ENCODE measurements at regions not wholly inside any gene's neighbourhood (a gene's known extent, or its start where the extent isn't known, plus 50 kb on each side); places are given as distances from the start of the nearest gene placed in this dataset.

GRCh38 chr10:30763918-30764317 lies 134.4 kb upstream of the LYZL2 start:
- peak; percentile 77 for ATAC-seq

DNA sequence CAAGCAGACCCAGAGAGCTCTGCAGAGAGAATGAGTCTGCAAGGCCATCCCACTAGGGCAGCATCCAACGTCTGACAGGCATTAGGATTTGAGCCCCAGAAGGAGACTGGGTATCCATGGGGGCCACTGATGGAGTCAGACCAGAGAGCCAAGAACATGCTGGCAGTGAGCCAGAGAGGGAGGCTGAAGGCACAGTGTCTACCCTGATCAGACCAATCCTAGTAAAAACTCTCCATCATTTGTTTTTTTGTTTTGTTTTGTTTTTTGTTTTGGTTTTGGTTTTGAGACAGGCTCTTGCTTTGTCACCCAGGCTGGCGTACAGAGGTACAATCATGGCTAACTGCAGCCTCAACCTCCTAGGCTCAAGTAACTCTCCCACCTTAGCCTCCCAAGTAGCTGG lies 133.1 kb upstream of the LYZL2 start:
- intact Hi-C loops (cut with DNase I): no loop called here
- Histone ChIP-seq H3K27me3 (no peaks in the 10 kb centered on the region), H3K27ac (no peak overlapping the region), H3K9me3 (no peaks in the 10 kb centered on the region), H3K36me3 (no peaks in the 10 kb centered on the region), H3K4me1 (no peaks in the 10 kb centered on the region), H3K4me3 (no peak overlapping the region)
- DNase-seq (no peak), ATAC-seq (no peak)
- TF ChIP-seq, protein P1, sequence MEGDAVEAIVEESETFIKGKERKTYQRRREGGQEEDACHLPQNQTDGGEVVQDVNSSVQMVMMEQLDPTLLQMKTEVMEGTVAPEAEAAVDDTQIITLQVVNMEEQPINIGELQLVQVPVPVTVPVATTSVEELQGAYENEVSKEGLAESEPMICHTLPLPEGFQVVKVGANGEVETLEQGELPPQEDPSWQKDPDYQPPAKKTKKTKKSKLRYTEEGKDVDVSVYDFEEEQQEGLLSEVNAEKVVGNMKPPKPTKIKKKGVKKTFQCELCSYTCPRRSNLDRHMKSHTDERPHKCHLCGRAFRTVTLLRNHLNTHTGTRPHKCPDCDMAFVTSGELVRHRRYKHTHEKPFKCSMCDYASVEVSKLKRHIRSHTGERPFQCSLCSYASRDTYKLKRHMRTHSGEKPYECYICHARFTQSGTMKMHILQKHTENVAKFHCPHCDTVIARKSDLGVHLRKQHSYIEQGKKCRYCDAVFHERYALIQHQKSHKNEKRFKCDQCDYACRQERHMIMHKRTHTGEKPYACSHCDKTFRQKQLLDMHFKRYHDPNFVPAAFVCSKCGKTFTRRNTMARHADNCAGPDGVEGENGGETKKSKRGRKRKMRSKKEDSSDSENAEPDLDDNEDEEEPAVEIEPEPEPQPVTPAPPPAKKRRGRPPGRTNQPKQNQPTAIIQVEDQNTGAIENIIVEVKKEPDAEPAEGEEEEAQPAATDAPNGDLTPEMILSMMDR (IDR thresholded peaks at IDR 0.05): no peak

More at GRCh38 chr10:30763918-30764317, 134.4 kb upstream of the LYZL2 start:
- TF ChIP-seq, protein P1 (IDR thresholded peaks at IDR 0.05): no peak
- no peak for DNase-seq
- no peak overlapping the region for H3K27ac ChIP-seq
- no peak overlapping the region for H3K4me3 ChIP-seq
- H3K27me3 ChIP-seq: no peaks in the 10 kb centered on the region
- no peaks in the 10 kb centered on the region for H3K9me3 ChIP-seq
- intact Hi-C loops (cut with DNase I): no loop called here
- H3K36me3 ChIP-seq: no peaks in the 10 kb centered on the region
- no peaks in the 10 kb centered on the region for H3K4me1 ChIP-seq

DNA sequence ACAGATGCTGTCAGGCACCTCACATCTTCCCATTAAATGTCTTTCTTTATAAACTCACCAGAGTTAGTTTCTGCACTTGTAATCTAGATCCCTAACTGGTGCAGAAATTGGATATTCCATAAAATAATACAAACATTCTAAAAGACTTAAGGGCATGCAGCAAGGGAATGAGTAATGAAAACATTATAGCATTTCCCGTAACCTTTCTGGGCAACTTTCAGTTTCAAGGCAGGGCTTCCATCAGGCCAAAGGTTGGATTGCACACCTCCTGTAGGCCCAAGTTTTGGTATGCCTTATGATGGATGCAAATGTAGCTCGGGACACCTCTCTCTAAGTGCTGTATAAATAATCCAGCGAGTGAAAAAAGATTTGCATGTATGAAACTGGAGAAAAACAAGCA lies 129.9 kb upstream of the LYZL2 start:
- Histone ChIP-seq H3K4me1 (no peaks in the 10 kb centered on the region), H3K4me3 (no peak overlapping the region), H3K36me3 (no peaks in the 10 kb centered on the region), H3K9me3 (no peaks in the 10 kb centered on the region), H3K27ac (no peak overlapping the region), H3K27me3 (no peaks in the 10 kb centered on the region)
- DNase-seq (no peak), ATAC-seq (no peak)
- intact Hi-C loops (cut with DNase I): loop anchor here (10.0 kb wide), 1 partner anchor 1055 kb away; no protein-coding TSS in a partner anchor
- TF ChIP-seq, protein P1 (IDR thresholded peaks at IDR 0.05): no peak

DNA sequence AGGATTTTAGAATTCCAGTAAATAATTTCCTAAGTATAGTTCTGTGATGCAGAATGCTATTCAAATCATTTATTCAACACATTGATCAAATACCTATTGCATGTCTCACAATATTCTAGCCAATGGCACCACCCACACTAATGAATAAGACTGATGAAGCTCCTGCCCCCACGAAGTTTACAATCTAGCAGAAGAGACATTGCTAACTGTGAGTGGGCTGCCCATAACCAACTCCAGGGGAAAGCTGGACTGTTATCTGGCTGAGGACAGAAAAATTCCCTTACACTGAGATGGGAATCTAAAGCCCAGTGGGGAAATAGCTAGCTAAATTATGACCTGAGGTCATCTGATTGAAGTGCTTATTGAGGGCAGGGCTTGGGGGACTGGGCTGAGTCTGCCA lies 128.8 kb upstream of the LYZL2 start:
- no peaks in the 10 kb centered on the region for H3K4me1 ChIP-seq
- H3K27me3 ChIP-seq: no peaks in the 10 kb centered on the region
- H3K27ac ChIP-seq: no peak overlapping the region
- no peak overlapping the region for H3K4me3 ChIP-seq
- H3K9me3 ChIP-seq: no peaks in the 10 kb centered on the region
- H3K36me3 ChIP-seq: no peaks in the 10 kb centered on the region
- DNase-seq (no peak), ATAC-seq (no peak)
- TF ChIP-seq, protein P1 (IDR thresholded peaks at IDR 0.05): no peak
- intact Hi-C loops (cut with DNase I): loop anchor here (10.0 kb wide), 1 partner anchor 1056 kb away; no protein-coding TSS in a partner anchor

- ATAC-seq (no peak), DNase-seq (no peak)
- no peaks in the 10 kb centered on the region for H3K27me3 ChIP-seq
- intact Hi-C loops (cut with DNase I): loop anchor here (10.0 kb wide), 1 partner anchor 1058 kb away; no protein-coding TSS in a partner anchor
- H3K36me3 ChIP-seq: no peaks in the 10 kb centered on the region
- H3K9me3 ChIP-seq: no peaks in the 10 kb centered on the region
- H3K4me3 ChIP-seq: no peak overlapping the region
- TF ChIP-seq, protein P1 (IDR thresholded peaks at IDR 0.05): no peak
- no peaks in the 10 kb centered on the region for H3K4me1 ChIP-seq
- no peak overlapping the region for H3K27ac ChIP-seq
Observed at GRCh38 chr10:30756896-30757295, 127.3 kb upstream of the LYZL2 start.

GRCh38 chr10:30756151-30756550 lies 126.6 kb upstream of the LYZL2 start:
- Histone ChIP-seq H3K27ac (no peak overlapping the region), H3K9me3 (no peaks in the 10 kb centered on the region), H3K4me3 (no peak overlapping the region), H3K4me1 (no peaks in the 10 kb centered on the region), H3K36me3 (no peaks in the 10 kb centered on the region), H3K27me3 (no peaks in the 10 kb centered on the region)
- TF ChIP-seq, protein P1 (IDR thresholded peaks at IDR 0.05): no peak
- ATAC-seq: no peak
- no peak for DNase-seq
- intact Hi-C loops (cut with DNase I): loop anchor here (10.0 kb wide), 1 partner anchor 1059 kb away; no protein-coding TSS in a partner anchor
